HCT116 (cell line): ENCODE measurements at regions not wholly inside any gene's neighbourhood (a gene's known extent, or its start where the extent isn't known, plus 50 kb on each side); places are given as distances from the start of the nearest gene placed in this dataset.

ENCODE experiments used
- ATAC-seq: fragments of 200-7000 bp; cut with Tn5 transposase; 2 replicates; pipeline ENCODE4 v1.9.1; 2020; ENCODE audit warnings: mild to moderate bottlenecking, moderate library complexity
- BruUV-seq: library from RNA; stranded (reverse); fragments of 400-500 nt; replicated peaks from 2 replicates; lab custom pipeline; 2021; lab: Mats Ljungman, UMichigan
- CTCF ChIA-PET: fragments of 300-600 bp; sonication (Branson Sonifier 250); formaldehyde crosslinking; loops from one replicate; lab custom pipeline; 2021; ENCODE audit warnings: antibody characterized with exemption; lab: Charles Lee
- POLR2A ChIA-PET: fragments of 300-600, 350-600 bp; sonication (Branson Sonifier 250); formaldehyde crosslinking; loops from one replicate; lab custom pipeline; 2021; ENCODE audit warnings: antibody characterized with exemption; lab: Charles Lee
- RAD21 ChIA-PET, 2 experiments: fragments of 300-600 bp; sonication (Branson Sonifier 250); formaldehyde crosslinking; loops; one replicate each; lab custom pipeline; 2023; ENCODE audit warnings: low total read pairs in 2 of 2; ENCODE audit not compliant: uncharacterized antibody in 2 of 2, unreplicated experiment in 2 of 2, low non-redundant PET in 1 of 2; lab: Charles Lee
- DNase-seq: peaks from one replicate; pipeline ENCODE4 v3.0.0-alpha.2; 2010; ENCODE audit warnings: low read depth, low spot score
- H2AFZ ChIP-seq: fragments of 200-600 bp; shearing (Covaris generic), sonication (generic); 2 replicates; pipeline ENCODE4 v1.6.1; 2017; ENCODE audit warnings: low read depth, mixed run types, mixed read lengths, antibody characterized with exemption, low read length; ENCODE audit not compliant: poor library complexity, severe bottlenecking
- H3K27ac ChIP-seq: 2 replicates; pipeline ENCODE4 v1.5.1; 2012; ENCODE audit warnings: low read depth, low read length
- H3K27me3 ChIP-seq: fragments of 200-600 bp; sonication (generic); 2 replicates; pipeline ENCODE4 v1.6.1; 2016; ENCODE audit warnings: mixed run types, low read length, mixed read lengths; ENCODE audit not compliant: insufficient read depth
- H3K36me3 ChIP-seq, 2 experiments: fragments of 200-500 bp in 1 of 2; fragments of 200-600 bp in 1 of 2; sonication (Bioruptor generic) in 1 of 2; sonication (generic) in 1 of 2; 2 replicates each; pipeline versions ENCODE4 v1.5.1 to v1.6.1; 2014 to 2016; ENCODE audit warnings: low read length in 2 of 2, inconsistent platforms in 1 of 2, mixed read lengths in 1 of 2, mixed run types in 1 of 2; ENCODE audit not compliant: insufficient read depth in 2 of 2, control insufficient read depth in 1 of 2
- H3K4me1 ChIP-seq, 2 experiments: fragments of 200-600 bp in 1 of 2; sonication (generic) in 1 of 2; 2 replicates each; pipeline versions ENCODE4 v1.5.1 to v1.6.1; 2012 to 2017; ENCODE audit warnings: low read length in 2 of 2, inconsistent platforms in 1 of 2, mild to moderate bottlenecking in 1 of 2, mixed read lengths in 1 of 2, mixed run types in 1 of 2, moderate library complexity in 1 of 2; ENCODE audit not compliant: insufficient read depth in 2 of 2, control insufficient read depth in 1 of 2
- H3K4me2 ChIP-seq: fragments of 200-600 bp; sonication (generic); 2 replicates; pipeline ENCODE4 v1.6.1; 2017; ENCODE audit warnings: mixed run types, low read length, mixed read lengths
- H3K4me3 ChIP-seq, 2 experiments: fragments of 200-600 bp in 1 of 2; sonication (generic) in 1 of 2; replicated peaks in 1 of 2; 2 replicates each; pipeline ENCODE4 v1.5.1; 2011 to 2016; ENCODE audit warnings: low read length in 2 of 2, control low read depth in 1 of 2, low read depth in 1 of 2, mild to moderate bottlenecking in 1 of 2, mixed read lengths in 1 of 2, mixed run types in 1 of 2
- H3K79me2 ChIP-seq: fragments of 200-600 bp; sonication (generic); 2 replicates; pipeline ENCODE4 v1.6.1; 2017; ENCODE audit warnings: mild to moderate bottlenecking, mixed run types, low read length, moderate library complexity, mixed read lengths; ENCODE audit not compliant: insufficient read depth
- H3K9ac ChIP-seq: fragments of 200-600 bp; sonication (generic); 2 replicates; pipeline ENCODE4 v1.6.1; 2016; ENCODE audit warnings: low read length, mixed read lengths
- H3K9me2 ChIP-seq: fragments of 200-600 bp; sonication (generic), shearing (Covaris generic); 2 replicates; pipeline ENCODE4 v1.6.1; 2017; ENCODE audit warnings: mixed run types, mild to moderate bottlenecking, moderate library complexity; ENCODE audit not compliant: insufficient read depth
- H3K9me3 ChIP-seq, 2 experiments: fragments of 200-500 bp in 1 of 2; fragments of 200-600 bp in 1 of 2; sonication (Bioruptor generic) in 1 of 2; sonication (generic) in 1 of 2; 2 replicates each; pipeline ENCODE4 v1.6.1; 2014 to 2017; ENCODE audit warnings: low read length in 2 of 2, mixed read lengths in 2 of 2, inconsistent platforms in 1 of 2, low read depth in 1 of 2, mild to moderate bottlenecking in 1 of 2, mixed run types in 1 of 2, moderate library complexity in 1 of 2; ENCODE audit not compliant: control insufficient read depth in 1 of 2, insufficient read depth in 1 of 2
- H4K20me1 ChIP-seq: fragments of 200-600 bp; sonication (generic), shearing (Covaris generic); 2 replicates; pipeline ENCODE4 v1.6.1; 2017; ENCODE audit warnings: mixed run types, mild to moderate bottlenecking, moderate library complexity; ENCODE audit not compliant: insufficient read depth
- CBX3 ChIP-seq: IDR thresholded peaks from 2 replicates; pipeline ENCODE4 v1.6.1; 2012; ENCODE audit warnings: low read depth
- ELF1 ChIP-seq: IDR thresholded peaks from 2 replicates; pipeline ENCODE4 v1.6.1; 2012; ENCODE audit warnings: low read depth, borderline replicate concordance
- EZH2 ChIP-seq: fragments of 200-600 bp; sonication (generic); IDR thresholded peaks from 2 replicates; pipeline ENCODE4 v1.6.1; 2017; ENCODE audit warnings: antibody characterized with exemption, mixed run types
- EZH2phosphoT487 ChIP-seq: fragments of 200-600 bp; IDR thresholded peaks from 2 replicates; pipeline ENCODE4 v1.6.1; 2018; ENCODE audit warnings: antibody characterized with exemption, borderline replicate concordance
- JUND ChIP-seq: IDR thresholded peaks from 2 replicates; pipeline ENCODE4 v1.6.1; 2012
- POLR2A ChIP-seq: IDR thresholded peaks from 2 replicates; pipeline ENCODE4 v1.7.0; 2011; ENCODE audit warnings: borderline replicate concordance; ENCODE audit not compliant: insufficient read depth, insufficient read length; ENCODE audit errors: extremely low read depth
- POLR2AphosphoS5 ChIP-seq: IDR thresholded peaks from 2 replicates; pipeline ENCODE4 v1.6.1; 2011; ENCODE audit warnings: mild to moderate bottlenecking, low read depth, low read length, moderate library complexity
- RAD21 ChIP-seq: IDR thresholded peaks from 2 replicates; pipeline ENCODE4 v1.6.1; 2012; ENCODE audit warnings: low read depth, mild to moderate bottlenecking
- REST ChIP-seq: IDR thresholded peaks from 2 replicates; pipeline ENCODE4 v1.6.1; 2012; ENCODE audit warnings: low read depth
- SP1 ChIP-seq: IDR thresholded peaks from 2 replicates; pipeline ENCODE4 v1.6.1; 2012; ENCODE audit warnings: low read depth
- TCF7L2 ChIP-seq: IDR thresholded peaks from 2 replicates; pipeline ENCODE4 v1.7.0; 2011; ENCODE audit warnings: borderline replicate concordance, inconsistent platforms; ENCODE audit not compliant: insufficient read depth, insufficient read length; ENCODE audit errors: extremely low read depth
- YY1 ChIP-seq: IDR thresholded peaks from 2 replicates; pipeline ENCODE4 v1.6.1; 2011; ENCODE audit warnings: low read length, low read depth, moderate library complexity, mild to moderate bottlenecking; ENCODE audit not compliant: insufficient replicate concordance; ENCODE audit errors: extremely low read depth
- ZFX ChIP-seq: fragments of 450-650 bp; IDR thresholded peaks from 2 replicates; pipeline ENCODE4 v1.6.1; 2017
- ZNF274 ChIP-seq: fragments of 200-500 bp; sonication (Bioruptor generic); IDR thresholded peaks from 2 replicates; pipeline ENCODE4 v1.6.1; 2014; ENCODE audit warnings: mild to moderate bottlenecking, low read depth, low read length, inconsistent platforms
- intact Hi-C: fragments of 100-400 bp; cut with micrococcal nuclease; formaldehyde crosslinking; loops from 2 replicates; pipeline ENCODE4 v1.10.0; 2022
- TF ChIP-seq, protein P1 (sequence below), 3 experiments: fragments of 200-600 bp in 1 of 3; sonication (generic) in 1 of 3; IDR thresholded peaks in 2 of 3; conservative IDR thresholded peaks in 1 of 3; 2 replicates each; pipeline ENCODE4 v1.5.1; 2012 to 2017; ENCODE audit warnings: low read depth in 2 of 3, low read length in 2 of 3, antibody characterized with exemption in 1 of 3, borderline replicate concordance in 1 of 3, control low read depth in 1 of 3, mild to moderate bottlenecking in 1 of 3, mixed read lengths in 1 of 3, mixed run types in 1 of 3, moderate library complexity in 1 of 3; ENCODE audit not compliant: insufficient read depth in 1 of 3

GRCh38 chr5:172525307-172525995 is 71.1 kb upstream of the SH3PXD2B start (continued):
- TF ChIP-seq ELF1 (no peak), JUND (no peak), CBX3 (no peak)
- TF ChIP-seq, all 23 proteins: peak for 0

GRCh38 chr5:172524573-172525021 is 70.3 kb upstream of the SH3PXD2B start:
- Histone ChIP-seq H3K36me3 (no peaks in the 10 kb centered on the region), H3K27ac (no peak overlapping the region), H3K4me1 (no peaks in the 10 kb centered on the region), H4K20me1 (no peaks in the 10 kb centered on the region), H3K4me2 (no peak overlapping the region), H3K9me3 (peaks cover 0 to 12% of the 10 kb centered on the region in 2 experiments; a peak in 1 of 4 replicates), H2AFZ (no peak overlapping the region), H3K9me2 (no peaks in the 10 kb centered on the region), H3K9ac (no peak overlapping the region), H3K27me3 (no peaks in the 10 kb centered on the region), H3K4me3 (no peak overlapping the region), H3K79me2 (no peaks in the 10 kb centered on the region)
- TF ChIP-seq SP1 (no peak), CBX3 (no peak), TCF7L2 (no peak), YY1 (no peak), JUND (no peak), EZH2 (no peak), ZNF274 (no peak), POLR2A (no peak), RAD21 (no peak), ELF1 (no peak), REST (no peak), ZFX (no peak), POLR2AphosphoS5 (no peak), EZH2phosphoT487 (no peak)
- TF ChIP-seq, protein P1, sequence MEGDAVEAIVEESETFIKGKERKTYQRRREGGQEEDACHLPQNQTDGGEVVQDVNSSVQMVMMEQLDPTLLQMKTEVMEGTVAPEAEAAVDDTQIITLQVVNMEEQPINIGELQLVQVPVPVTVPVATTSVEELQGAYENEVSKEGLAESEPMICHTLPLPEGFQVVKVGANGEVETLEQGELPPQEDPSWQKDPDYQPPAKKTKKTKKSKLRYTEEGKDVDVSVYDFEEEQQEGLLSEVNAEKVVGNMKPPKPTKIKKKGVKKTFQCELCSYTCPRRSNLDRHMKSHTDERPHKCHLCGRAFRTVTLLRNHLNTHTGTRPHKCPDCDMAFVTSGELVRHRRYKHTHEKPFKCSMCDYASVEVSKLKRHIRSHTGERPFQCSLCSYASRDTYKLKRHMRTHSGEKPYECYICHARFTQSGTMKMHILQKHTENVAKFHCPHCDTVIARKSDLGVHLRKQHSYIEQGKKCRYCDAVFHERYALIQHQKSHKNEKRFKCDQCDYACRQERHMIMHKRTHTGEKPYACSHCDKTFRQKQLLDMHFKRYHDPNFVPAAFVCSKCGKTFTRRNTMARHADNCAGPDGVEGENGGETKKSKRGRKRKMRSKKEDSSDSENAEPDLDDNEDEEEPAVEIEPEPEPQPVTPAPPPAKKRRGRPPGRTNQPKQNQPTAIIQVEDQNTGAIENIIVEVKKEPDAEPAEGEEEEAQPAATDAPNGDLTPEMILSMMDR (IDR thresholded peaks at IDR 0.05 in 2 of 3, conservative IDR thresholded peaks at IDR 0.05 in 1 of 3; ENCODE audit: borderline replicate concordance in 1 of 3, insufficient read depth in 1 of 3, low read depth in 2 of 3, low read length in 2 of 3), result no peak
- intact Hi-C loops, result no loop called here
- DNase-seq (no peak), ATAC-seq (no peak)
- BruUV-seq, result no TSS peak
- ChIA-PET RAD21 (no interaction called here), POLR2A (no interaction called here), CTCF (no interaction called here)
